ENCODE measurements at regions not wholly inside any gene's neighbourhood (a gene's known extent, or its start where the extent isn't known, plus 50 kb on each side); places are given as distances from the start of the nearest gene placed in this dataset.

DNA sequence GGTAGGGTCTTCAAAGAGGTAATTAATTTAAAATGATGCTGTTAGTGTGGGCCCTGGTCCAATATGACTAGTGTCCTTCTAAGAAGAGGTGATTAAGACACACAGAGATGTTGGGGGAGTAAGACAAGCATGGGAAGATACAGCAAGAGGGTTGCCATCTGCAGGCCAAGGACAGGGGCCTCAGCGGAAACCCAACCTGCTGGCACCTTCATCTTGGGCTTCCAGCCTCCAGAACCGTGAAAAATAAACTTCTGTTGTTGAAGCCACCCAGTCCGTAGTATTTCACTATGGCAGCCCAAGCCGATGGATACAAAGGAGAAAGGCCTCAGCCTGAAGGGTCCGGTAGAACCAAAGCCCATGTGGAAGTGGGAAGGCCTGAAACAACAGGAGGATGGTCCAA lies 161.7 kb upstream of the UBE2E1 start:
- TF ChIP-seq, protein P1, sequence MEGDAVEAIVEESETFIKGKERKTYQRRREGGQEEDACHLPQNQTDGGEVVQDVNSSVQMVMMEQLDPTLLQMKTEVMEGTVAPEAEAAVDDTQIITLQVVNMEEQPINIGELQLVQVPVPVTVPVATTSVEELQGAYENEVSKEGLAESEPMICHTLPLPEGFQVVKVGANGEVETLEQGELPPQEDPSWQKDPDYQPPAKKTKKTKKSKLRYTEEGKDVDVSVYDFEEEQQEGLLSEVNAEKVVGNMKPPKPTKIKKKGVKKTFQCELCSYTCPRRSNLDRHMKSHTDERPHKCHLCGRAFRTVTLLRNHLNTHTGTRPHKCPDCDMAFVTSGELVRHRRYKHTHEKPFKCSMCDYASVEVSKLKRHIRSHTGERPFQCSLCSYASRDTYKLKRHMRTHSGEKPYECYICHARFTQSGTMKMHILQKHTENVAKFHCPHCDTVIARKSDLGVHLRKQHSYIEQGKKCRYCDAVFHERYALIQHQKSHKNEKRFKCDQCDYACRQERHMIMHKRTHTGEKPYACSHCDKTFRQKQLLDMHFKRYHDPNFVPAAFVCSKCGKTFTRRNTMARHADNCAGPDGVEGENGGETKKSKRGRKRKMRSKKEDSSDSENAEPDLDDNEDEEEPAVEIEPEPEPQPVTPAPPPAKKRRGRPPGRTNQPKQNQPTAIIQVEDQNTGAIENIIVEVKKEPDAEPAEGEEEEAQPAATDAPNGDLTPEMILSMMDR (IDR thresholded peaks at IDR 0.05; ENCODE audit: insufficient read depth, low read length, missing control alignments) = no peak
- CTCF ChIA-PET = no interaction called here
- no peak overlapping the region for H3K4me3 ChIP-seq (ENCODE audit: low read depth, low read length)
- no peak for DNase-seq (ENCODE audit: low read depth, low spot score)
- POLR2A ChIA-PET = no interaction called here

DNA sequence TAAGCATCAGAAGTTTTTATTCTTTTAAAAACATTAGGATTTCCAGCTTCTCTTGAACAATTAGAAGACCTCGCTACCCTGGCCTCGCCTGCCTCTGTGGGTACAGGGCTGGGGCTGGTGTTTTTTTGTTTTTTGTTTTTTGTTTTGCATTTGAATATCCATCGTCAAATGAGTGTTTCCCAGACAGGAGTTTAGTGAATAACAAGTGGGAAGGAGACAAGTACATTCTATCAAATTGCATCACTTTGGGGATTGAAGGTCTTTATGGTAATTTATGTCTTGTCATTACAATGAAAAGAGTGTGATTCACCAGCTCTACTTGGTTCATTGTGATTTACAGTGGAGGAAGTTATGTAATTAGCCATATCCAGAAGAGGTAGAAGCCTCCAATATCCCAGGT lies 161.1 kb upstream of the UBE2E1 start:
- POLR2A ChIA-PET = no interaction called here
- DNase-seq (ENCODE audit: low read depth, low spot score) = no peak
- TF ChIP-seq, protein P1 (IDR thresholded peaks at IDR 0.05; ENCODE audit: insufficient read depth, low read length, missing control alignments) = no peak
- H3K4me3 ChIP-seq (ENCODE audit: low read depth, low read length) = no peak overlapping the region
- CTCF ChIA-PET = no interaction called here

DNA sequence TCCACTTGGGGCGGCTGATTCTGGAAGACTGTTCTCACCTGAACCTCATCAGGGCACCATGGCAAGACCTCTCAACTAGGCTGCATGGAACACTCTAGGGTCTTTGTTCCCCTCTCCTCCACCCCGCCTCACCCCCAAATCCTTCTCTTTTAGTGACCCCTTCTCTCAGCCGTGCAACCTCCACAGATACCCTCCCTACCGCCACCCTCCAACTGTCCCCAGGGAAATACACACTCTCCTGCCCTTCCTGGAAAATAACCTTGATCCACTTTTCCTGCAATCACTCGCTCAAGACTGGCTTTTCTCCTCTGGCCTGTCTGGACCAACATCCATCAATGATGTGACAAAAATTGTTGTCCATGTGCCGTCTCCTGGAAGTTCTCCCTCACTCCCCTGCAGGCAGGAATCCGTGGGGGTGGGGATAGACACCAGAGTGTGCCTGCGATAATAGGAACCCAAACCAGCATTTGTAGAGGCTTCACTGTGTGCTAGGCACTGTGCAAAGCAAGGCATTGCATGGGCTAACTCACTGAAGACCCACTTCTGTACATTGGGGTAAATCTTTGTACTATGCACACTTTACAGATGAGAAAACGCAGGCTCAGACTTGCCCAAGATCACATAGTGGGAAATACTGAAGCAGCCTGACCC lies 160.1 kb upstream of the UBE2E1 start:
- CTCF ChIA-PET = no interaction called here
- no peak overlapping the region for H3K4me3 ChIP-seq (ENCODE audit: low read depth, low read length)
- TF ChIP-seq, protein P1 (IDR thresholded peaks at IDR 0.05; ENCODE audit: insufficient read depth, low read length, missing control alignments) = no peak
- POLR2A ChIA-PET = no interaction called here
- DNase-seq (ENCODE audit: low read depth, low spot score) = no peak

DNA sequence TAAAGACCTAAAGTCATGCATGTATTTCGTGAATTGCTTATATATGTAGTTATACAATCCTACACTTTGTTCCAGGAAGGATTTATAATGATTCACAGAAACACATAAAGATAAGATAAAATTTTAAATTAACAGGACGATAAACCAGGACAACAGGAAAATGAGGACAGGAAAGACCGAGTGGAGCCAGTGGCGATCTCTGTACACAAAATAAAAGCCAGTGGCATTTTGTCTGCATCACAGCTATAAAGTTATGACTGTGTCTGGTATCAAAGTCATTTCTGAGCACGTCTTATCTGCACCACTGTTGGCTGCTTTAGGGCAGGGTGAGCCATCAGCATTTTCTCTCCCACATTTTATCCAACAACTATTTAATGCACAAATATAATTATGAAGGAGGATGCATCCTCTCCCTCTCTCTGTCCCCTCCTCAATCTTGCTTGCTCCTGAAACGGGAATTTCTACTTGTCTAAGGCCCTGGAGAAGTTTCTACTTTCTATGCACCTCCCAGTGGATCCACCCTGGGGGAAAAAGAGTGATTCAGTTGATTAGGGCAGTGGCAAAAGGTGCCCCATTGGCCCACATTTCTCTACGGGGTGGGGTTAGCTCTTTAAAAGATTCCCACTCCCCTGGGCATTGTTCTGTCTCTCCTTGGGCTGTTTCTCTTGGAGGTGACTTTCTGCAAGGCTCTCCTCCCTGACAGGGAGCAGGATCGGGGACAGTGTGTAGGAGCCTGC lies 159.4 kb upstream of the UBE2E1 start:
- DNase-seq (ENCODE audit: low read depth, low spot score) = no peak
- ChIA-PET CTCF (no interaction called here), POLR2A (no interaction called here)
- TF ChIP-seq, protein P1 (IDR thresholded peaks at IDR 0.05; ENCODE audit: insufficient read depth, low read length, missing control alignments) = no peak
- H3K4me3 ChIP-seq (ENCODE audit: low read depth, low read length) = no peak overlapping the region

DNA sequence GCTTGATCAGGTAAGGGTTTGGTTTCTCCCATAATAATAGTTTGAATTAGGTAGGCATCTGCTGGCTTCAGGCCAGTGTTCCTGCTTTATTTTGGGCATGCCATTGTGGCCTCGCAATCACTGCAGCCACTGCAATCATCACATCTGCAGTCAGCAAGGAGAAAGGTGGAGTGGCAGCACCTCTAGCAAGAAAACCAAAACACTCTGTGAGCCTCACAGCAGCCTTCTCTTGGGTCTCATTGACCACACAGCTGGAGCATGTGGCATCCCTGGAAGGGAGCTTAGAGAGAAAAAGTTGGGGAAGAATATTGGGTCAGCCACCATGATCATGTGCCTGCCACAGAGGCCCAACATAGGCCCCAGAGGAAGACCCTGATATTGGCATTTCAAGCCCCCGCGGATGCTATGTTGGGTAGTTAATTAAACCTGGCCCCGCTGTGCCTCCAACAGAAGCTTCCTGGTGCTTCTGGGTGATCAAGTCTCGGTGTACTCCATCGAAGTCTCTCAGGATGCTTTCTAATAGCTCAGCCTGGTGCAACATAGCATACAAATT lies 158.0 kb upstream of the UBE2E1 start:
- ChIA-PET CTCF (interaction anchor here (2.0 kb wide), 1 partner anchor 115 kb away, joined by 7 read pairs; no protein-coding TSS in a partner anchor), POLR2A (interaction anchor here (0.9 kb wide), 1 partner anchor 269 kb away, joined by 3 read pairs; the partner anchor contains the start of genes NKIRAS1 and RPL15)
- TF ChIP-seq, protein P1 (IDR thresholded peaks at IDR 0.05; ENCODE audit: insufficient read depth, low read length, missing control alignments) = no peak
- DNase-seq (ENCODE audit: low read depth, low spot score) = no peak
- H3K4me3 ChIP-seq (ENCODE audit: low read depth, low read length) = no peak overlapping the region

DNA sequence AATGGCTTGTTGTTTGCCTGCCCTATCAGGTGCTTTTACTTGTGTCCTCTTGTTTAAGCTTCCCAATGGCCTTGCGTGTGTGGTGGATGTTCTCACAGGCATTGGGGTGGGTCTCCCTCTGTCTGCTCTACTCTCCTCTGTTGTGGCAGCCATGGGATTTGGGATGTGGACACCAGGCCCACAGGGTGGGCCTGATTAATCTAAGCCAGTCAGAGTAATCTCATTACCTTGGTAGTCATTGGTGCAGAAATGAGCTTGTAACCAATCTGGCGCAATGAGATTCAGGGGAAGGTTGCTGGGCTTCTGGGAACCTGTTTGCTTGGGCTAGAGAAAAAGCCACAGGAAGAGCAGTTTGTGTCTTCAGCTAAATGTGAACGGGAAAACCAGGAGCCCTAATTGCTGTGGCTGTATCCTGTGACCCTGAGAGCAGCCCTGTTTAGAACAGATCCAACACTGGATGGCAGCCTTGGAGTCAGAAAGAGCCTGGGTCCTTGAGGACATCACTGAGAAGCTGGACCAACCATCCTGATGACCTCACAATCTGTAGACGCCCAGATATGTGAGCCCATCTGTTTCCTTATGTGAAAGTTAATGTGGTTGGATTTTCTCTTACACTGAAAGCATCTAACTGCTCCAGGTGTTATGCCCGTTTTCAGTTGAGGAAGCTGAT lies 157.3 kb upstream of the UBE2E1 start:
- no peak overlapping the region for H3K4me3 ChIP-seq (ENCODE audit: low read depth, low read length)
- ChIA-PET CTCF (interaction anchor here (1.1 to 2.0 kb wide), 6 partner anchors 8 to 242 kb away, joined by 3 to 7 read pairs (median 5); no protein-coding TSS in a partner anchor), POLR2A (interaction anchor here (0.9 kb wide), 1 partner anchor 268 kb away, joined by 3 read pairs; the partner anchor contains the start of genes NKIRAS1 and RPL15)
- TF ChIP-seq, protein P1 (IDR thresholded peaks at IDR 0.05; ENCODE audit: insufficient read depth, low read length, missing control alignments) = no peak
- DNase-seq (ENCODE audit: low read depth, low spot score) = no peak

Measured in AG04449 (cell line).